Naive thymus-derived CD4-positive, alpha-beta T cell (primary cell): ENCODE measurements at regions not wholly inside any gene's neighbourhood (a gene's known extent, or its start where the extent isn't known, plus 50 kb on each side); places are given as distances from the start of the nearest gene placed in this dataset.

Experiments used
- ATAC-seq: fragments of 150-1000 bp; cut with Tn5 transposase; 2 replicates; pipeline ENCODE4 v1.10.0; 2021; ENCODE audit warnings: mild to moderate bottlenecking, moderate library complexity
- CTCF ChIA-PET: fragments of 350-600 bp; sonication (Branson Sonifier 250); formaldehyde crosslinking; loops from one replicate; lab custom pipeline; 2021; ENCODE audit warnings: antibody characterized with exemption; lab: Charles Lee
- POLR2A ChIA-PET: fragments of 350-600 bp; sonication (Branson Sonifier 250); formaldehyde crosslinking; loops from one replicate; lab custom pipeline; 2021; ENCODE audit warnings: antibody characterized with exemption, inconsistent platforms; lab: Charles Lee
- DNase-seq, 9 donors: peaks; one replicate each; pipeline versions ENCODE4 v3.0.0 to v3.0.0-alpha.2; 2020 to 2022; ENCODE audit warnings: mixed read lengths in 1 of 9
- H3K27ac ChIP-seq: one replicate; pipeline ENCODE4 v1.7.0; 2013; ENCODE audit warnings: mild to moderate bottlenecking, low read depth, low read length, moderate library complexity
- H3K27me3 ChIP-seq, 2 donors: one replicate each; pipeline ENCODE4 v1.7.0; 2013; ENCODE audit warnings: low read length in 2 of 2, mild to moderate bottlenecking in 2 of 2, moderate library complexity in 2 of 2; ENCODE audit not compliant: control insufficient read depth in 2 of 2, insufficient read depth in 2 of 2
- H3K36me3 ChIP-seq, 3 experiments: 1 replicate in 2 of 3; 2 replicates in 1 of 3; pipeline ENCODE4 v1.7.0; 2013; ENCODE audit warnings: low read length in 3 of 3, mild to moderate bottlenecking in 3 of 3, moderate library complexity in 1 of 3; ENCODE audit not compliant: insufficient read depth in 3 of 3, control insufficient read depth in 2 of 3
- H3K4me1 ChIP-seq, 2 donors: one replicate each; pipeline ENCODE4 v1.7.0; 2013; ENCODE audit warnings: low read length in 2 of 2, mild to moderate bottlenecking in 2 of 2, moderate library complexity in 1 of 2; ENCODE audit not compliant: control insufficient read depth in 2 of 2, insufficient read depth in 2 of 2
- H3K4me3 ChIP-seq: 2 replicates; pipeline ENCODE4 v1.7.0; 2013; ENCODE audit warnings: mild to moderate bottlenecking, low read length
- H3K9me3 ChIP-seq, 3 experiments: 1 replicate in 2 of 3; 2 replicates in 1 of 3; pipeline ENCODE4 v1.7.0; 2013; ENCODE audit warnings: low read length in 3 of 3; ENCODE audit not compliant: control insufficient read depth in 2 of 3
- H3K27ac Mint-ChIP-seq, 9 donors: one replicate each; pipeline ENCODE4 v1.8.0; 2020 to 2022; ENCODE audit warnings: mixed read lengths in 9 of 9, mild to moderate bottlenecking in 8 of 9, moderate library complexity in 5 of 9, inconsistent platforms in 2 of 9
- H3K27me3 Mint-ChIP-seq, 5 donors: one replicate each; pipeline ENCODE4 v1.8.0; 2021 to 2022; ENCODE audit warnings: mixed read lengths in 5 of 5, mild to moderate bottlenecking in 1 of 5
- H3K36me3 Mint-ChIP-seq, 5 donors: one replicate each; pipeline ENCODE4 v1.8.0; 2020 to 2022; ENCODE audit warnings: mixed read lengths in 5 of 5, mild to moderate bottlenecking in 3 of 5, inconsistent platforms in 1 of 5
- H3K4me1 Mint-ChIP-seq, 7 donors: one replicate each; pipeline ENCODE4 v1.8.0; 2020 to 2022; ENCODE audit warnings: mixed read lengths in 7 of 7, mild to moderate bottlenecking in 3 of 7, inconsistent platforms in 1 of 7
- H3K4me3 Mint-ChIP-seq, 10 donors: one replicate each; pipeline ENCODE4 v1.8.0; 2020 to 2022; ENCODE audit warnings: mild to moderate bottlenecking in 10 of 10, mixed read lengths in 10 of 10, moderate library complexity in 6 of 10, inconsistent platforms in 2 of 10
- H3K9me3 Mint-ChIP-seq, 11 donors: one replicate each; pipeline ENCODE4 v1.8.0; 2020 to 2022; ENCODE audit warnings: mixed read lengths in 11 of 11, mild to moderate bottlenecking in 4 of 11, inconsistent platforms in 1 of 11, moderate library complexity in 1 of 11
- intact Hi-C, 2 donors: fragments of 100-400 bp; cut with micrococcal nuclease; formaldehyde crosslinking; loops; one replicate each; pipeline ENCODE4 v1.15.1; 2023

- Histone ChIP-seq H3K4me1 (no peaks in the 10 kb centered on the region), H3K9me3 (no peaks in the 10 kb centered on the region), H3K27me3 (no peaks in the 10 kb centered on the region), H3K4me3 (no peak overlapping the region), H3K27ac (no peak overlapping the region), H3K36me3 (no peaks in the 10 kb centered on the region)
- DNase-seq, result no peak
- intact Hi-C loops, result no loop called here
- no peak for ATAC-seq
- Mint-ChIP-seq H3K27me3 (peaks cover 0 to 3% (median 0%) of the 10 kb centered on the region in 5 donors), H3K9me3 (peaks cover 0 to 13% (median 2%) of the 10 kb centered on the region in 11 donors), H3K4me3 (no peak overlapping the region), H3K27ac (no peak overlapping the region), H3K36me3 (no peaks in the 10 kb centered on the region), H3K4me1 (no peaks in the 10 kb centered on the region)
- CTCF ChIA-PET, result no interaction called here
- POLR2A ChIA-PET, result no interaction called here
Observed at GRCh38 chr11:28675183-28675582, 567.0 kb downstream of the METTL15 start.

GRCh38 chr11:28674433-28675103 lies 566.4 kb downstream of the METTL15 start:
- ChIA-PET CTCF (no interaction called here), POLR2A (no interaction called here)
- Histone ChIP-seq H3K9me3 (no peaks in the 10 kb centered on the region), H3K27me3 (no peaks in the 10 kb centered on the region), H3K36me3 (no peaks in the 10 kb centered on the region), H3K4me1 (no peaks in the 10 kb centered on the region), H3K27ac (no peak overlapping the region), H3K4me3 (no peak overlapping the region)
- ATAC-seq (no peak), DNase-seq (no peak)
- H3K4me1 Mint-ChIP-seq, result no peaks in the 10 kb centered on the region
- H3K9me3 Mint-ChIP-seq, result peaks cover 0 to 10% (median 2%) of the 10 kb centered on the region in 11 donors
- H3K4me3 Mint-ChIP-seq, result no peak overlapping the region
- intact Hi-C loops, result no loop called here
- no peak overlapping the region for H3K27ac Mint-ChIP-seq
- no peaks in the 10 kb centered on the region for H3K36me3 Mint-ChIP-seq
- peaks cover 0 to 3% (median 0%) of the 10 kb centered on the region in 5 donors for H3K27me3 Mint-ChIP-seq

- ChIA-PET CTCF (no interaction called here), POLR2A (no interaction called here)
- no peaks in the 10 kb centered on the region for H3K4me1 Mint-ChIP-seq
- DNase-seq, result no peak
- Histone ChIP-seq H3K36me3 (no peaks in the 10 kb centered on the region), H3K27me3 (no peaks in the 10 kb centered on the region), H3K9me3 (no peaks in the 10 kb centered on the region), H3K4me1 (no peaks in the 10 kb centered on the region), H3K27ac (no peak overlapping the region), H3K4me3 (no peak overlapping the region)
- no peak overlapping the region for H3K4me3 Mint-ChIP-seq
- H3K9me3 Mint-ChIP-seq, result peaks cover 0 to 10% (median 2%) of the 10 kb centered on the region in 11 donors
- H3K36me3 Mint-ChIP-seq, result no peaks in the 10 kb centered on the region
- no peak for ATAC-seq
- intact Hi-C loops, result no loop called here
- no peak overlapping the region for H3K27ac Mint-ChIP-seq
- H3K27me3 Mint-ChIP-seq, result peaks cover 0 to 3% (median 0%) of the 10 kb centered on the region in 5 donors
Observed at GRCh38 chr11:28673691-28674432, 565.7 kb downstream of the METTL15 start.

GRCh38 chr11:28671274-28671673 lies 563.1 kb downstream of the METTL15 start:
- H3K4me3 ChIP-seq, result no peak overlapping the region
- DNase-seq (no peak), ATAC-seq (no peak)
- no peaks in the 10 kb centered on the region for H3K27me3 ChIP-seq
- no peak overlapping the region for H3K27ac ChIP-seq
- ChIA-PET CTCF (no interaction called here), POLR2A (no interaction called here)
- Mint-ChIP-seq H3K9me3 (peaks cover 0 to 9% (median 2%) of the 10 kb centered on the region in 11 donors), H3K4me1 (no peaks in the 10 kb centered on the region), H3K27me3 (peaks cover 0 to 3% (median 0%) of the 10 kb centered on the region in 5 donors), H3K27ac (no peak overlapping the region), H3K4me3 (no peak overlapping the region), H3K36me3 (no peaks in the 10 kb centered on the region)
- no peaks in the 10 kb centered on the region for H3K4me1 ChIP-seq
- no peaks in the 10 kb centered on the region for H3K36me3 ChIP-seq
- intact Hi-C loops, result no loop called here
- no peaks in the 10 kb centered on the region for H3K9me3 ChIP-seq

- Histone ChIP-seq H3K27ac (no peak overlapping the region), H3K4me3 (no peak overlapping the region), H3K36me3 (no peaks in the 10 kb centered on the region), H3K4me1 (no peaks in the 10 kb centered on the region), H3K27me3 (no peaks in the 10 kb centered on the region), H3K9me3 (no peaks in the 10 kb centered on the region)
- no peak for DNase-seq
- H3K36me3 Mint-ChIP-seq, result no peaks in the 10 kb centered on the region
- H3K27ac Mint-ChIP-seq, result no peak overlapping the region
- peaks cover 0 to 9% (median 4%) of the 10 kb centered on the region in 11 donors for H3K9me3 Mint-ChIP-seq
- POLR2A ChIA-PET, result no interaction called here
- no peaks in the 10 kb centered on the region for H3K4me1 Mint-ChIP-seq
- CTCF ChIA-PET, result no interaction called here
- no peak overlapping the region for H3K4me3 Mint-ChIP-seq
- intact Hi-C loops, result no loop called here
- H3K27me3 Mint-ChIP-seq, result no peaks in the 10 kb centered on the region
- no peak for ATAC-seq
Observed at GRCh38 chr11:28666632-28667031, 558.4 kb downstream of the METTL15 start.

GRCh38 chr11:28659716-28660348 lies 551.6 kb downstream of the METTL15 start:
- CTCF ChIA-PET, result interaction anchor here (0.6 kb wide), 1 partner anchor 960 kb away, joined by 4 read pairs; no protein-coding TSS in a partner anchor
- Histone ChIP-seq H3K9me3 (no peaks in the 10 kb centered on the region), H3K36me3 (no peaks in the 10 kb centered on the region), H3K4me1 (no peaks in the 10 kb centered on the region), H3K27me3 (no peaks in the 10 kb centered on the region), H3K4me3 (no peak overlapping the region), H3K27ac (no peak overlapping the region)
- DNase-seq (no peak), ATAC-seq (no peak)
- POLR2A ChIA-PET, result no interaction called here
- no peak overlapping the region for H3K27ac Mint-ChIP-seq
- H3K9me3 Mint-ChIP-seq, result peaks cover 0 to 9% (median 3%) of the 10 kb centered on the region in 11 donors
- H3K36me3 Mint-ChIP-seq, result no peaks in the 10 kb centered on the region
- no peaks in the 10 kb centered on the region for H3K4me1 Mint-ChIP-seq
- intact Hi-C loops, result no loop called here
- peaks cover 0 to 4% (median 0%) of the 10 kb centered on the region in 5 donors for H3K27me3 Mint-ChIP-seq
- H3K4me3 Mint-ChIP-seq, result no peak overlapping the region
